ENCODE measurements at regions not wholly inside any gene's neighbourhood (a gene's known extent, or its start where the extent isn't known, plus 50 kb on each side); places are given as distances from the start of the nearest gene placed in this dataset.

- TF ChIP-seq USF2 (IDR thresholded peaks at IDR 0.05; ENCODE audit: low read length) (no peak), ASH2L (IDR thresholded peaks at IDR 0.05; ENCODE audit: low read length) (no peak), SP2 (IDR thresholded peaks at IDR 0.05; ENCODE audit: low read length) (no peak), GABPA (IDR thresholded peaks at IDR 0.05; ENCODE audit: borderline replicate concordance, insufficient read depth, low read length) (no peak), KDM4A (IDR thresholded peaks at IDR 0.05; ENCODE audit: low read depth, low read length, severe bottlenecking) (no peak)
- H2BK120ac ChIP-seq (replicated peaks; ENCODE audit: low read depth, low read length): no peak overlapping the region
- no peak overlapping the region for H2BK12ac ChIP-seq (ENCODE audit: low read depth, low read length)
- H3K4me2 ChIP-seq (ENCODE audit: insufficient read depth in 1 of 2, low read depth in 2 of 2, low read length in 2 of 2): no peak overlapping the region
- no peak overlapping the region for H2BK15ac ChIP-seq (ENCODE audit: low read length)
- H3K9ac ChIP-seq (replicated peaks in 1 of 4; ENCODE audit: extremely low read depth in 1 of 4, low read depth in 3 of 4, low read length in 3 of 4): no peak overlapping the region
- whole genome bisulfite sequencing, 2 experiments (ENCODE audit: extremely low coverage in 1 of 2, insufficient coverage in 1 of 2, insufficient read length in 1 of 2, insufficient replicate concordance in 2 of 2, low coverage in 1 of 2, low lambda C conversion rate in 2 of 2, missing lambda C conversion rate in 1 of 2): 68% methylated on average over 4 of the region's 4 CpGs; no CpG with 5 or more reads in 1 of the 2 experiments
- H3K14ac ChIP-seq (ENCODE audit: insufficient read length): no peak overlapping the region
- no peaks in the 10 kb centered on the region for H3K4me1 ChIP-seq (replicated peaks in 1 of 4; ENCODE audit: control insufficient read depth in 3 of 4, insufficient read depth in 4 of 4, low read length in 3 of 4)
- H3K23me2 ChIP-seq (ENCODE audit: low read depth, low read length): no peaks in the 10 kb centered on the region
- no peak overlapping the region for H3K4me3 ChIP-seq (ENCODE audit: extremely low read depth in 1 of 4, insufficient read depth in 2 of 4, low read depth in 3 of 4, low read length in 4 of 4)
- H3K56ac ChIP-seq (replicated peaks; ENCODE audit: insufficient read length, low read depth, low read length): no peak overlapping the region
- no peak overlapping the region for H4K5ac ChIP-seq (ENCODE audit: insufficient read length, low read depth, low read length)
- H3K79me1 ChIP-seq (ENCODE audit: low read depth, low read length): no peaks in the 10 kb centered on the region
- no peak overlapping the region for H2BK20ac ChIP-seq (ENCODE audit: low read length)
- H2BK5ac ChIP-seq (ENCODE audit: low read depth, low read length): no peak overlapping the region
- ChIA-PET CTCF (ENCODE audit: partially characterized antibody) (no interaction called here), POLR2A (ENCODE audit: partially characterized antibody) (no interaction called here)
- H4K8ac ChIP-seq (ENCODE audit: extremely low read depth, insufficient read depth, low read length): no peak overlapping the region
- DNase-seq (ENCODE audit: low read depth in 1 of 2, low spot score in 2 of 2): no peak
- H2AK5ac ChIP-seq (ENCODE audit: low read depth, low read length): no peak overlapping the region
- no peak for FAIRE-seq
- H3K4ac ChIP-seq (replicated peaks; ENCODE audit: insufficient read length, low read depth, low read length): no peak overlapping the region
- no peak overlapping the region for H4K91ac ChIP-seq (replicated peaks; ENCODE audit: insufficient read length, low read length)
- H3K9me3 ChIP-seq (ENCODE audit: insufficient read depth in 2 of 2, low read depth in 1 of 2, low read length in 1 of 2): no peaks in the 10 kb centered on the region
- H3K18ac ChIP-seq (ENCODE audit: extremely low read depth, low read length): no peak overlapping the region
- no peaks in the 10 kb centered on the region for H3K27me3 ChIP-seq (replicated peaks in 1 of 4; ENCODE audit: control insufficient read depth in 3 of 4, extremely low read depth in 1 of 4, insufficient read depth in 3 of 4, low read length in 3 of 4)
- no peaks in the 10 kb centered on the region for H3K36me3 ChIP-seq (ENCODE audit: control insufficient read depth in 2 of 4, insufficient read depth in 4 of 4, low read length in 3 of 4)
- no peak overlapping the region for H3K27ac ChIP-seq (ENCODE audit: low read depth, low read length)
- H3K79me2 ChIP-seq (ENCODE audit: control insufficient read depth in 1 of 2, insufficient read depth in 2 of 2, low read length in 2 of 2): no peaks in the 10 kb centered on the region
- no peak overlapping the region for H3K23ac ChIP-seq (ENCODE audit: insufficient read length)
- no peaks in the 10 kb centered on the region for H4K20me1 ChIP-seq (replicated peaks in 1 of 2; ENCODE audit: control insufficient read depth in 1 of 2, insufficient read depth in 2 of 2, low read length in 2 of 2)
- H2AFZ ChIP-seq (ENCODE audit: low read length): no peak overlapping the region
These were observed 69.0 kb upstream of the MSX2 start for GRCh38 chr5:174655351-174655750.
